OCI-LY7 (cell line): ENCODE measurements at regions not wholly inside any gene's neighbourhood (a gene's known extent, or its start where the extent isn't known, plus 50 kb on each side); places are given as distances from the start of the nearest gene placed in this dataset.
A peak's percentile ranks its signal among the peaks of the same experiment; 100 is the strongest.

ENCODE experiments used
- BruUV-seq: library from RNA; stranded (reverse); fragments of 400-500 nt; replicated peaks from 2 replicates; lab custom pipeline; 2021; lab: Mats Ljungman, UMichigan
- CTCF ChIA-PET: fragments of 300-600 bp; sonication (Branson Sonifier 250); formaldehyde crosslinking; loops from one replicate; lab custom pipeline; 2022; ENCODE audit warnings: antibody characterized with exemption; ENCODE audit not compliant: unreplicated experiment; lab: Charles Lee
- POLR2A ChIA-PET: fragments of 300-600 bp; sonication (Branson Sonifier 250); formaldehyde crosslinking; loops from one replicate; lab custom pipeline; 2022; ENCODE audit warnings: antibody characterized with exemption; lab: Charles Lee
- DNase-seq: peaks from one replicate; pipeline ENCODE4 v3.0.0-alpha.2; 2015; ENCODE audit warnings: low spot score
- H2AFZ ChIP-seq: fragments of 200-600 bp; sonication (generic), shearing (Covaris generic); 2 replicates; pipeline ENCODE4 v1.6.1; 2014; ENCODE audit warnings: mild to moderate bottlenecking, antibody characterized with exemption, low read length, moderate library complexity
- H3K27ac ChIP-seq: fragments of 200-600 bp; sonication (generic); 2 replicates; pipeline ENCODE4 v1.5.1; 2014; ENCODE audit warnings: mixed run types, low read depth, mild to moderate bottlenecking, moderate library complexity, low read length, inconsistent platforms; ENCODE audit not compliant: poor library complexity, severe bottlenecking
- H3K36me3 ChIP-seq: fragments of 200-600 bp; sonication (generic); 2 replicates; pipeline ENCODE4 v1.6.1; 2014; ENCODE audit warnings: mild to moderate bottlenecking, antibody characterized with exemption, low read length, moderate library complexity, mixed read lengths; ENCODE audit not compliant: insufficient read depth
- H3K4me1 ChIP-seq: fragments of 200-600 bp; sonication (generic); 2 replicates; pipeline ENCODE4 v1.5.1; 2014; ENCODE audit warnings: mild to moderate bottlenecking, low read length; ENCODE audit not compliant: insufficient read depth, poor library complexity, severe bottlenecking
- H3K4me2 ChIP-seq: fragments of 200-600 bp; sonication (generic); 2 replicates; pipeline ENCODE4 v1.6.1; 2014; ENCODE audit warnings: mild to moderate bottlenecking, low read length
- H3K4me3 ChIP-seq: fragments of 200-600 bp; sonication (generic); 2 replicates; pipeline ENCODE4 v1.5.1; 2014; ENCODE audit warnings: mild to moderate bottlenecking, low read depth, low read length; ENCODE audit not compliant: poor library complexity, severe bottlenecking
- H3K79me2 ChIP-seq: fragments of 200-600 bp; sonication (generic); 2 replicates; pipeline ENCODE4 v1.6.1; 2016; ENCODE audit warnings: low read depth, mild to moderate bottlenecking, low read length, moderate library complexity, mixed read lengths; ENCODE audit not compliant: insufficient read depth
- H3K9me2 ChIP-seq: fragments of 200-600 bp; sonication (generic); 2 replicates; pipeline ENCODE4 v1.6.1; 2016; ENCODE audit warnings: mild to moderate bottlenecking, low read length, mixed read lengths; ENCODE audit not compliant: insufficient read depth
- H3K9me3 ChIP-seq: fragments of 200-600 bp; sonication (generic); 2 replicates; pipeline ENCODE4 v1.6.1; 2014; ENCODE audit warnings: mild to moderate bottlenecking, mixed run types, low read length, mixed read lengths
- H4K20me1 ChIP-seq: fragments of 200-600 bp; sonication (generic); 2 replicates; pipeline ENCODE4 v1.6.1; 2014; ENCODE audit warnings: mild to moderate bottlenecking, antibody characterized with exemption, low read length, moderate library complexity, mixed read lengths; ENCODE audit not compliant: insufficient read depth
- CTCF ChIP-seq: fragments of 200-600 bp; sonication (generic); conservative IDR thresholded peaks from 2 replicates; pipeline ENCODE4 v1.5.1; 2014; ENCODE audit warnings: mild to moderate bottlenecking, antibody characterized with exemption, low read length, moderate library complexity, mixed read lengths
- EZH2phosphoT487 ChIP-seq: fragments of 200-600 bp; sonication (generic); IDR thresholded peaks from 2 replicates; pipeline ENCODE4 v1.6.1; 2018; ENCODE audit warnings: low read depth, borderline replicate concordance, mild to moderate bottlenecking, mixed run types, antibody characterized with exemption, low read length, moderate library complexity, mixed read lengths
- intact Hi-C: fragments of 100-400 bp; cut with micrococcal nuclease; formaldehyde crosslinking; loops from one replicate; pipeline ENCODE4 v1.10.0; 2022; ENCODE audit not compliant: unreplicated experiment

GRCh38 chr11:71201936-71202597 is 50.3 kb downstream of the SHANK2 start:
- no peak overlapping the region for H3K4me2 ChIP-seq
- peaks cover 41% of the 10 kb centered on the region for H3K4me1 ChIP-seq
- no TSS peak for BruUV-seq
- no peak overlapping the region for H3K27ac ChIP-seq
- no peaks in the 10 kb centered on the region for H3K9me2 ChIP-seq
- no peak overlapping the region for H2AFZ ChIP-seq
- H3K9me3 ChIP-seq, result no peaks in the 10 kb centered on the region
- ChIA-PET POLR2A (no interaction called here), CTCF (no interaction called here)
- H3K36me3 ChIP-seq, result no peaks in the 10 kb centered on the region
- no peaks in the 10 kb centered on the region for H4K20me1 ChIP-seq
- no peak overlapping the region for H3K4me3 ChIP-seq
- no peaks in the 10 kb centered on the region for H3K79me2 ChIP-seq
- TF ChIP-seq CTCF (no peak), EZH2phosphoT487 (no peak)
- no peak for DNase-seq
- intact Hi-C loops, result loop anchor here (5.0 kb wide), 2 partner anchors 170 to 220 kb away; no protein-coding TSS in a partner anchor

- TF ChIP-seq EZH2phosphoT487 (no peak), CTCF (no peak)
- Histone ChIP-seq H3K79me2 (no peaks in the 10 kb centered on the region), H3K9me2 (no peaks in the 10 kb centered on the region), H2AFZ (no peak overlapping the region), H3K4me3 (no peak overlapping the region), H4K20me1 (no peaks in the 10 kb centered on the region), H3K9me3 (no peaks in the 10 kb centered on the region), H3K4me1 (peaks cover 41% of the 10 kb centered on the region), H3K36me3 (no peaks in the 10 kb centered on the region), H3K4me2 (peak overlapping the region; percentile 31), H3K27ac (no peak overlapping the region)
- BruUV-seq, result no TSS peak
- CTCF ChIA-PET, result no interaction called here
- DNase-seq, result no peak
- POLR2A ChIA-PET, result interaction anchor here (0.7 to 1.2 kb wide), 2 partner anchors 55 to 253 kb away, joined by 3 to 4 read pairs; no protein-coding TSS in a partner anchor
- intact Hi-C loops, result loop anchor here (5.0 kb wide), 2 partner anchors 171 to 221 kb away; no protein-coding TSS in a partner anchor
These were observed 51.1 kb downstream of the SHANK2 start for GRCh38 chr11:71201231-71201630.

- Histone ChIP-seq H3K9me2 (no peaks in the 10 kb centered on the region), H2AFZ (no peak overlapping the region), H3K4me2 (peak overlapping the region; percentile 31), H3K4me1 (peaks cover 41% of the 10 kb centered on the region), H3K27ac (no peak overlapping the region), H3K9me3 (no peaks in the 10 kb centered on the region), H3K79me2 (no peaks in the 10 kb centered on the region), H4K20me1 (no peaks in the 10 kb centered on the region), H3K4me3 (no peak overlapping the region), H3K36me3 (no peaks in the 10 kb centered on the region)
- no TSS peak for BruUV-seq
- ChIA-PET CTCF (interaction anchor here (0.6 kb wide), 1 partner anchor 173 kb away, joined by 3 read pairs; no protein-coding TSS in a partner anchor), POLR2A (interaction anchor here (0.6 to 1.2 kb wide), 3 partner anchors 55 to 253 kb away, joined by 3 to 4 read pairs (median 3); no protein-coding TSS in a partner anchor)
- intact Hi-C loops, result loop anchor here (5.0 kb wide), 2 partner anchors 172 to 222 kb away; no protein-coding TSS in a partner anchor
- TF ChIP-seq EZH2phosphoT487, result no peak
- TF ChIP-seq CTCF, result no peak
- peak; percentile 71 for DNase-seq
These were observed 51.6 kb downstream of the SHANK2 start for GRCh38 chr11:71200761-71201160.
